HuH-7.5 (cell line): ENCODE measurements at regions not wholly inside any gene's neighbourhood (a gene's known extent, or its start where the extent isn't known, plus 50 kb on each side); places are given as distances from the start of the nearest gene placed in this dataset.

Experiments
- DNase-seq: peaks from one replicate; pipeline ENCODE4 v3.0.0; 2011; ENCODE audit warnings: low spot score

DNA sequence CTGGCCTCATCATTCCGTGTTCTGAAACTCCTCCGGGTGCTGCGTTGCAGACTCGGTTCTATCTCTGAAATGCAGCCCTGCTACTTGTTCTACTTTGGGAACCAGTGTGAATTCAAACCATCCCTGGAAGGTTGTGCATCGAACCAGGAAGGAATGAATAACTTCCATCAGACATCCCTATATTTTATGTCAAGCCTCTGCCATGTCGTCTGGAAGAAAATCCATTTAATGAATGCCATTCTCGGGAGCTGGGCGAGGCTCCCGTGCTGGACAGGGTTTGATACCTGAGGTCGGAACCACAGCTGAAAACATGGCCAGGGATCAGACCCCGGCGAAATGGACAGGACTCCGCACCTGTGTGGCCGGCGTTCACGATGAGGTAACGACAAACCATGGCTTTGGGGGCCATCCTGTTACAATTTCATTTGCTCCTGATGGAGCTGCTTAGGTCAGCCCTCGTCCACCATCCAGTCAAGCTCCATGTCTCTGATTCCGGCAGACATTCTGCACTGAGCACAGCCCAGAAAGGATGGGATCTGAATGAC lies 821.6 kb downstream of the GALR1 start:
- DNase-seq = no peak

DNA sequence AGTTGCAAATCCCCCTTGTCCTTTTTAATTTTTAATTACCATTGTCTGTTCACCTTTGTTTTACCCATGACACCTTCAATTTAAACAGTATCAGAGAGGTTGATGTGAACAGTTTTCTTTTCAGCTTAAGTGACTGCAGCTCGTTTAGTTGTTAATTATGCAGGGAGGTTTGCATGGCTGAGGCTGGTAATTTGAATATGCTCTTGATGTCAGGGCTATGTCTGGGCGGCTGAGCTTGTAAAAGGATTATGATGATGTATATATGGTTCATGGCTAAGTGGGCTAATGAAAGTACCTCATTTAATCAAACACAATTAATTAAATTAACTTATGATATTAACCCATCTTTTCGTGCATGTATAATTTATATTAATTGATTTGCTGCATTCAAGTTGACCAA lies 822.1 kb downstream of the GALR1 start:
- no peak for DNase-seq

DNA sequence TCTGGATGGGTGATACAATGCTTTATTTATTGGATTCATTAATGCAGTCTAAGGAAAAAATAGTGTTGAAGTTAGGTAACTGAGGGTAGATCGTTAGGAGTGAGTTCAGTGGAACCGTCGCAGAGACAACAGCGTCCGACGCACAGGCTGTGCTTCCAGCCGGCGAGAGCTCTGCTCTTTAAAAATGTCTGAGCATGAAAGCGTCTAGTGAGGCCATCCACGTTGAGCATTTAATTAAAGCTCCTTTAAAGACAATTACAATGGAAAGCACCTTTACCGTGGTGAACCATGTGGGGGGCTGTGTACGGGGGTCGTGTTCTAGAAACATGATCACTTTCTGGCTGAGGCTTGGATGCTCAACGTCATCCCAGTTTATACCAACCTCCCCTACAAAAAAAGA lies 822.7 kb downstream of the GALR1 start:
- DNase-seq = no peak

DNA sequence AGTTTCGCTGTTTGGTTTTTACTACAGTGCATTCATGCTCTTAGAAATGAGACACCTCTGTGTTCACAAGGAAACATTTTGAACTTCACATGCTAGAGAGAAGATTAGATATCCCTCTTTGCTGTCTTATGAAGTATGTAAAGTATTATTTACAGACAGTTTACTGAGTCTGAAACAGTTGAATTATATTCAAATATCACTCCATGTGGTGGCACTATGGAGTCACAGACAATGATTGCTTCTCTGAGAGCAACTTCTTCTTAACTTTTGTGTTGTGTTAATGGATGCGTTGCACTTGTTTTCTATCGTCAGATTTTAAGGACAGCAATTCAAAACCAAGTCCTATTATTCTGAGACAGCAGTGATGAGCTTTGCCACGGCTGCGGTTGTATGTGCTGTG lies 823.6 kb downstream of the GALR1 start:
- DNase-seq = no peak

DNA sequence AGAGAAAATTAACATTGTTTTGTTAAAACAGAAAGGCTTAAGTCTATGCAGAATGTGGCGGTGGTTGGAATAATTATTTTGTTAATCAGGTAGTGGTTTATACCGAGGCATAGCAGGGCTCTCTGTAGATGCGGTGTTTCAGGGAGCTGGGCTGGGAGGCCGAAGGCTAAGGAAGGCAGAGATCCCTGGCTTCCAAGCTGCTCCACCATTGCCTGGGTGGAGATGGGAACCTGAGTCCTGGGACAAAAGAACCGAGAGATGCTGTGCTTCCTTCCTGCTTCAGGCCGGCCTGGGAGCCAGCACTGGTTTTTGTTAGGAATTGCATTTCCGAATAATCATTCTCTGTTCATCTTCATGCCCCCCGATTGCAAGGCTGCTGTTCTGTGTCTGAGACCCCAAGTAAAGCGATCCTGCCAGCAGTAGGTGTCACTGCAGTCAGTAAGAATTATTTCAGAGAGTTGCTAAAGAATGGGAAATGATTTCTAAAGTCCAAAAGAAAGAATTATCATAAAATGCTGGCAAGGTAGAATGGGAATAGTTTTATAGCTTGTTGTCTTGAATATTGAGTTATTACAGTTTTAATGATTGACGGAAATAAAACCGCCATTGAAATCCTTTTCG lies 824.9 kb downstream of the GALR1 start:
- DNase-seq = no peak

DNA sequence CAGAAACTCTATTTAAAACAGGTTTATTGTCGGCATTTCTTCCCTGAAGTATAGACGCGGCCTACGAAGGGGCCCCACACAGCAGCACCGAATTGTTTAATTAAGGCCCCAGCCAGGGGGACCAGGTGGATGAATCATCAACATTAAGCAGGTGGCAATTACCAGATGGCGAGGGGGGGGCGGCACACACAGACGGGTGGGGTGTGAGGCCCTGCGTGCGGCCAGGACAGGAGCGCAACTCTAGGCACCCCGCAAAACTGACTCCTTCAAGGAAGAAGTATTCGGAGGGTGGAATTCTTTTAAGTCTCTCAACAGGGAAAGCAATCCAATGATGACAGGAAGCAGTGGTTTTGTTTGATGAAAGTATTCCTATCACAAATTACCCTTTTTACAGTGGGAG lies 830.4 kb downstream of the GALR1 start:
- no peak for DNase-seq

DNA sequence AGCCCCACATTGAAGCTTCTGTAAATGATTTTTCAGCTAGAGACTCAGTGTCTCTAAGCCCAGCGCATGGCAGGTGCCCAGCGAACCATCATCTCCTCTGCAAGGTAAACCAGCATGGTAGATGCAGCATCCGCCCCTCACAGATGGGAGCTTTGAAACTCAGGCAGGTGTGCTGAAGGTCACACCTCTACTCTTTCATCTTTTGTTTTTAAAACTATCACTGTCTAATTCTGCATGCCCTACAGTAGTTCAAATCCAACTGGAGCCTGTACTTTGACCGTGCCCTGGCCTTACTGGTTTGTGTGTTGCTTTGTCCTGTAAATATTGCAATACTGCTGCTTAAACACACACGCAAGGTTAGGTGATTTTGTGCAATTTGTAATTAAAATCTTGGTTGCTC lies 831.1 kb downstream of the GALR1 start:
- DNase-seq = no peak

DNA sequence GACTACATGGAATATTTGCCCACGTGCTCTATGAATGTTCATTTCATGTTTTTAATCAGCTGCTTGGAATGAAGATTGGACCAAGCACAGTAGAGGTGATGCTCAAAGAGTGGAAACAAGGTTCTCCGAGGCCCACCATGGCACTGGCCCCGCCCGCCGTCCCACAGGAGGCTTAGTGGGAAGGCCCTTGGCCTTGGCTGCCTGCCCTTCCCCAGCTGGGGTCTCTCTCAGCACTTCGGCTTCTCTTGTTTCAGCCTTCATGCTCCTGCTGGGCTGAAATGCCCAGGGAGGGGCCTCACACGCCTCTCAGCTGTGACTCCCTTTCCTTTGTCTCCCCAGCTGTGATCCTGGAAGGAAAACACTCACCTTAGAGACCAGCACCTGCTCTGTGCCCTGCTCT lies 833.2 kb downstream of the GALR1 start:
- DNase-seq = no peak

DNA sequence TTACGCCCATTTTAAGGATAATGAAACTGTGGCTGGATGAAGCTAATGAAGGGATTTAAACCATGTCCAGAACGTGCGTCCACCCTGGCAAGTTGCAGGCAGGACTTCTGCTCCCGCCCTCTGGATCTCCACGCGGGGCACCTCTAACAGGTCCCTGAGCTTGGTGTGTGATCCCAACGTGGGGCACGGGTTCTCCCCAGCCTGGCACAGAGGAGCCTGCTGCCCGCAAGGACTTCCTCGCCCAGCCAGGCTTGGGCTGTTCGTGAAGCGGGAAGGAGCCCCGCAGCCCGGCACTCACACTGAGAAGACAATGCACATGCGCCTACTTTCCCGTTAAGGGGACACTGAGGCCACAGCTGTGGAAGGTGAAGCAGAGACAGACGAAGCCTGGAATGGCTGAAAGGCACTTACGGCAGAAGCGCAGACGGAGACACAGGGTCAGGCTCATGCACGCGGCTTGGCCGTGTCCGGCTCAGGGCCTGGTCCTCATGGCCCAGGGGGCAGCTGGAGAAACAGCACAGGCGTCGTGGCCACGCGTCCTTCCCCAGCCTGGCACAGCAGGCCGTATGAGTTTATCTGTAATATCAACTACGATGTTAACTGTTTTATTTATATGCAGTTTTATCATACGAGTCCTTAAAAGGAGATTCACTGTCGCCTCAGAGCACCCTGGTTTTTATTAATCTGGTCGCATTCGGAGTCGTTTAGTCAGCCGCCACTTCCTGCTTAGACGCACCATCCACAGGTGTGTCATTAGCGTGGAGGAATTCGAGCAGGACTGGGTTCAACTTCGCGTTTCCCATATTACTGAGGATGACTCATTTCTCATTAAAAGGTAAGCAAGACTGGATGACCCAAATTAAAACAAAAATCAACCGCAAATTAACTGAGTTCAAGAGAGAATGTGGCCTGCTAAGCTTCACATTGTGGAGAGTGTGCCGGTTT lies 835.9 kb downstream of the GALR1 start:
- DNase-seq = no peak

DNA sequence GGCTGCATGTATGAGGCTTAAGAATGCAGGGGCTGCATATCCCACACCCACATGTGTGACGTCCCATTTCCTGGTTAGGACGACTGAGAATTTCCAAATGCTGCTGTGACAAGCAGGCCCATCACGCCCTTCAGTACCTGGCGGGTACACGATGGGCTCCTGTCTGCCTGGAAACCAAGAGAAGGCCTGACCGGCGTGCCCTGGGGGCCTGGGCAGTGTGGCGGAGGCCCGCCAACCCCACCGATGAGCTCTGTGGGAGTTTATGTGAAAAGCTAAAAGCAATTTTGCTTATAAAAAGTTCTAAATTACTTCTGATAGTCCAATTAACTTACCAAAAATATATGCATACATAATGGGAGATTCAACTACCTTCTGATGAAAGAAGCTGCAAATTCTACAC lies 837.3 kb downstream of the GALR1 start:
- no peak for DNase-seq

DNA sequence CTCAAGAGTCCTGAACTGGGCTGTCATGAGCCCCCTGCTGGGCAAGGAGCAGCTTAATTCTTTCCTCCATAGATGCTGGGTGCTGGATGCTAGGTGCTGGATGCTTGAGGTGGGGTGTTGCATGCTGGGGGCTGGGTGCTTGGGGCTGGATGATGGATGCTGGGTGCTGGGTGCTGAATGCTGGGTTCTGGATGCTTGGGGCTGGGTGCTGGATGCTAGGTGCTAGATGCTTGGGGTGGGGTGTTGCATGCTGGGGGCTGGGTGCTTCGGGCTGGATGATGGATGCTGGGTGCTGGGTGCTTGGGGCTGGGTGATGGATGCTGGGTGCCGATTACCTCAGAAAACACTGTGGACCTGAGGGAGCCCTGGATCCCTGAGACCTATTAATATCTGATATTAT lies 837.7 kb downstream of the GALR1 start:
- no peak for DNase-seq

DNA sequence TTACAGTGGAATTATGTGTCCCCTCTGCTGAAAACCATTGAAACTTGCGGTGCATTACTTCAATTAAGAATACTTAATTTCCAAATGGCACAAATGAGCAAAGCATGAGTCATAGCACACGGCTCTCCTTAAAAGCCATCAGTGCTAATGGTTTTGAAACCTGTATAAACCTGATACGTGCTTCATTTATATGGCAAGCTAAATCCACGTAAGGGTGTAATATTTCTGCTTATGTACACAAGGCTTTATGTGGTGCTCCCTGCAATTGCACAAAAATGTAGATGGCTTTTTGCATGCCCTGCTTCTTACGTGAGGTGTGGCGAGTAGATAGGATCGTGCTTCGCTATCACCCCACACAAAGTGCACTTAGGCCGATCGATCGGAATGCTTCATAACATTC lies 840.9 kb downstream of the GALR1 start:
- DNase-seq = no peak

DNA sequence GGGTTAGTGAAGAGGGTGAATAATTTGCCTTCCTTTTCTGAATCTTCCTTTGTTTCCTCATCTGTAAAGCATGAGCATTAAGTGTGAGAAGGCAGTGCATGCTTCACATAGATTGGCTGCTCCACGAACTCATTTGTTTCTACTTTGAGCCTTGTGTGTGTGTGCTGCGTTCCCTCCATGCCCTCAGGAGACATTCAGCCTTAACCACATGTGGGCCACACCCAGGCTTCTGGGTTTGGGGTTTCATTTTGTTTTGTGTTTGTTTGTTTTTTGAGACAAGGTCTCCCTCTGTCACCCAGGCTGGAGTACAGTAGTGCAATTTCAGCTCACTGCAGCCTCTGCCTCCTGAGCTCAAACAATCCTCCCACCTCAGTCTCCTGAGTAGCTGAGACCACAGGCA lies 843.3 kb downstream of the GALR1 start:
- no peak for DNase-seq

DNA sequence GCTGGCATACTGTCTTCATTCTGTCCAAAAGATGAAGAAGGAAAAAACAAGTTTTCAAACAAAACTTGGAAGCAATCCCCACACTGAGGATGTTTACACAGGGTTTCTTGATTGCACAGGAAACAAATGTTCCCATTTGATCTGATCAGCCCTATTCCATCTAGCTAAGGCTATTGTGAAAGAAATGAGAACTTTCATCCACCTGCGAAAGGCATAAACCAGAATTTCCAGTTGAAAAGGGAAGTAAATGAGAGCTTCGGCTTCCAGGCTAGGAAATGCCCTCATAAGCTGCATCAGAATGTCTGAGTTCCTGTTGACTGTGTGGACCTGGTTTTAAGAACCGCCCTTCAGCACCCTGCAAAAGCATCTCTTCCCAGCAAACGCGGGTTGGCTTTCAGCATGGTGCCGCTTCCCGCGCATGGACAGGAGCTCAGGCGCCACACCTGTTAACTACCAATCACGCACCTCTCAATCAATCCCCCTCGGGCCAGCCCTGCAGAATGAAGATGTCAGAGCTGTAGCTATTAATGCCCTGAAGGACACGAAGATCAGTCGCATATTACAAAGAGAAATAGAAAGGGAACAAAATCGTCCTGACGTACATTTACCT lies 850.4 kb downstream of the GALR1 start:
- DNase-seq = no peak

DNA sequence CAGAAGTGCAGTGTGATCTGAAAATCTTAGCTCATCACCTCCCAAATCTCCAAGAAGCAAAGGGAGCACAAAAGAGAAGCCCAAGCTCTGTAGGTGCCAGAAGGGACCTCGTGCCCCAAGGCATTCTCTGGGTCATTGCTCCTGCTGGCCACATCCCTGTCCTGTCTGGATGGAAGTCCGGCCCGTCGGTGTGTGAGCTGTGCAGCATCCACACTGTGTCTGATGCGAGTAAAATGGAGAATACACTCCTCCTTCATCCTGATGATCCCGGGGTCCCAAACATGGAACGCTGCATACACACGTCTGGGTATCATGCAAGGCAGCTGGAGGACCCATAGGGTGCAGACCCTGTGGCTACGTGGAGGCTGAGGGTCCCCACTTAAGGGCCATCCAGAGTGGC lies 851.4 kb downstream of the GALR1 start:
- no peak for DNase-seq

DNA sequence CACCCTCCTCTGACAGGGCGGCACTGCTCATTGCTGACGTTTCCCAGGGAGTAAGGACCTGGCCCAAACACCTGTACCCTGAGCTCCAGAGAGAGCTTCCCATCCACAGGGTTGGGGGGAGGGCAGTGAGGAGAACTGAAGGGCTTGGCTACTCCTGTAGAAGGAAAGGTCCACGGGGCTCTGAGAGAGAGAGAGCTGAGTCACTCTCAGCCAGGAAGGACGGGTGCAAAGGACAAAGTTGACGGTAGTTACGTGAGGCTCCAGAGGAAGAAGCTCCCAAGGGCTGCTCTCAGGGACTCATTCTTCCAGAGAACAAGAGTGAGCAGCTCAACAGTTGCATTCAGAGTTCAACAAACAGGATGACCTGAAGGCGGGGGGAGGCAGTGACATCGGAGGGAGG lies 852.5 kb downstream of the GALR1 start:
- DNase-seq = no peak

DNA sequence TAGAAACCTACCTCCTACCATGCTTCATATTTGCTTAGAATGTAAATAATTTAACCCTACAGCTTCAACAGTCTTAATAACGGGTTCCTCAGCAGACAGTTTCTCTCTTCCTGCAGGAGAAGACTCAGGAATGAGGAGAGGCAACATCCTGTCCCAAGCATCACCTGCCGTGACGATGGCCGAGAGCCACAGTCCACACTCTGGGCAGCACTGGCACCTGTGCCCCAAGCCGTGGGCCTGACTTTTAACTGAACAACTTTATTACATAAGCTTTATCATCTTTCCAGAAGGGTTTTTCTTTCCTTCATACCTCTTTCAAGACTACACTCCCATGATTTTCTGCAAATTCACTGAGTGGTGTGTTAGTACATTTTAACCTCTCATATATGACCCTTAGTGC lies 856.0 kb downstream of the GALR1 start:
- DNase-seq = no peak

DNA sequence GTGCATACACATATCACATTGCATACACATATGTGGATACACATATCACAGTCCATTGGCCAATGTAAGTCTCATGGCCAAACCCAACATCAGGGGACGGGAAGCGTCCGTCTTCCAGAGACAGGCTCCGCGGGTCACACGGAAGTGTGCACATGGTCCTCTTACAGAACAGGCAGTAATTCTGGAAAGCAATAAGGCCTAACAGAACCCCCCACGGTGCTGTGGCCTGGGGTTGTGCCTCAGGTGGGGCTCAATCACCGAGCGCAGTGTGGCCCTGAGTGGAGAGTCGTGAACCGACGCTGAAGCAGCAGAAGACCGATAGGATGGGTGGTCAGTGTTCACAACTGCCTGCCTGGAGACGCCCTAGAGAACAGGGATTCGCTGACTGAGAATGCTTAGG lies 857.3 kb downstream of the GALR1 start:
- no peak for DNase-seq

DNA sequence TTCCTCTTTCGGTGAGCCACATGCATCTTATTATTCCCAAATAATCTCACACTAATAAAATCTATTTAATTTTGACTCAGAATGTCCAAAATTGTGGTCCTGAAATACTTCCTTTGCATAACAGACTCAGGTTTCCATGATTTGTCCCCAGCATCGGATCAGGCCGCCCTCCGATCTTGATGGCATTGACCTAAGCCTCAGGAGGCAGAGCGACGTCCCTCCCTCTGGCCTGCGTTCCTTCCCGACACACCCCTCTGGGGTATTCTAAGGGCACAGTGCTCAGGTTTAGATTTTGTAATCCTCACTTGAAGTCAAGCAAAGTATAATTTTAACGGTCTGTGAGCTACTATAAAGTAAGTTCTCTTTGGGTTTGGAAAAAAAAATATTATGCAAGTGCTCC lies 857.7 kb downstream of the GALR1 start:
- no peak for DNase-seq

DNA sequence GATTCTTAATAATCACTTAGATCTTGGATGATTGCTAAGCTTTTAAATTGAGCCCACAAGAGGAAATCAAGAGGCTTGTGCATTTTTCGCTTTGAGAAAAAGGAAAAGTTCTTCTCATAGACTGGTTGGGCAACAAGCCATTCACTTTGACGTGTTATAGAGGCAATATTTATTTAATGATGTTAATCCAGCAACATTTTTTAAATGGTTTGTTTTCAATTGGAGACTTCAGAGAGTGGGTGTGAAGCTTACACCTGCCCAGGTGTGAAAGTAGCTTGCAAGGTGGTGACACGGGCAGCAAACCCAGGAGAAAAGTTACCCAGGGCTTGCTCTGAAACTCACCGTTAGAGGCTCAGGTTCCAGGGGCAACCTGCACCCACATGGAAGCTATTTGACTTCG lies 858.9 kb downstream of the GALR1 start:
- DNase-seq = no peak

DNA sequence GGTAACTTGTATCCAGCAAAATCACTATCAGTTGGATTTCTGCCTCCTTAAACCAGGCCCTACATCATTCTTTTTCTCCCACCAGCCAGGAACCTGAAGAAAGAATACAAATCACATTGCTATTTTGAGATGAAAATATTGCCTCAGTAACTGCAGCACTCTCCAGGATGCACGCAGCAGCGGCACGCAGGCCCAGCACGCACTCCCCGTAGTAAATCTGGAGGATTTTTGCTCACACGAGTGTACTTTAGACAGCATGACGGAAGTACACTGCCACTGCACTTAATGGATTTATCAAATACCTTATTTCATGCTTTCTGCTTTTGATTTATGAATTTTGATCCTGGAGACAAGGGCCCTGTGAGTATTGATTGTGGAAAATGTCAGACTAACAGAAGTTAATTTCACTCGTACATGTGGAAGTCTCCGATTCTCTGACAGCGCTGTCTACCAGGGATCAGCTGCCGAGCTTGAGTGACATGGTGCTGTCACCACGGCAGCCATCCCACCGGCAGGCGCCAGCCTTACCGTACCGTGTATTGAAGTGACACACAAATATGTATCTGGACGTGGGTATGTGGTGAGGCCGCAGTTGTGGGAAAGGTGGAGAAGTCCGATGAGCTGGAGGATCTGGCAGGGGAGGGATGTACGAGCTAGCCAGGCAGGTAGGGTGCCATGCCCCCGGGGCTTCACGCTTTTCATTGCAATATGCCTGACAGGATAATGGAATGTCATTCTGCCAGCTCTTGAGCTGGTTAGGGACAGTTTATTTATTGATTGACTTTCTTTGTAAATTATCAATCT lies 863.7 kb downstream of the GALR1 start:
- DNase-seq = no peak

DNA sequence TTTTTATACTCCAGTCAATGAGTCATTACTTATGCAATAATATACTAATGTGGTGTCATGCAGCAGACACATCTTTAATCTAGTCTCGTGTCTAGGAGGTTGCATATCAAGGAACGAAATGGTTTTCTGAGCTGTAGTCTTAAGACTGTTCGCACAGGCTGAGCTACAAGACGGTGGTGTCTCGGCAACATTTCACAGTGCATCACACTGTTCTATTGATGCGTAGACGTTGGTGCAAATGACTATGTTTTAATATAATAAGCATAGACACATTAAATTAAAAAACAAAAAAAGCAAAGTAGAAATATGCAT lies 864.2 kb downstream of the GALR1 start:
- DNase-seq = no peak
